Activated T-helper 1 cell treated with Interleukin-2 at 50 U/mL for 16 hours (primary cell): ENCODE measurements at regions not wholly inside any gene's neighbourhood (a gene's known extent, or its start where the extent isn't known, plus 50 kb on each side); places are given as distances from the start of the nearest gene placed in this dataset.

ENCODE experiments used
- DNase-seq: peaks from one replicate; pipeline ENCODE4 v3.0.0-alpha.2; 2020; ENCODE audit warnings: low read depth

- DNase-seq, result no peak
Observed at GRCh38 chr17:34416116-34416515, 53.1 kb upstream of the CCL1 start.

- DNase-seq, result no peak
Observed at GRCh38 chr17:34414339-34414738, 51.3 kb upstream of the CCL1 start.

- DNase-seq, result no peak
Observed at GRCh38 chr17:34413443-34414119, 50.5 kb upstream of the CCL1 start.

GRCh38 chr17:34412965-34413441 lies 50.0 kb upstream of the CCL1 start:
- no peak for DNase-seq
